ENCODE measurements at regions not wholly inside any gene's neighbourhood (a gene's known extent, or its start where the extent isn't known, plus 50 kb on each side); places are given as distances from the start of the nearest gene placed in this dataset.

- Histone ChIP-seq H3K9me3 (ENCODE audit: control insufficient read depth in 1 of 2, insufficient read depth in 1 of 2, low read length in 2 of 2) (no peaks in the 10 kb centered on the region), H3K4me3 (ENCODE audit: low read length) (no peak overlapping the region), H3K27me3 (ENCODE audit: control insufficient read depth in 1 of 2, insufficient read depth in 2 of 2, low read length in 2 of 2) (peaks cover 6 to 13% of the 10 kb centered on the region in 2 experiments), H3K36me3 (ENCODE audit: insufficient read depth, low read length) (no peaks in the 10 kb centered on the region), H3K27ac (ENCODE audit: low read depth in 1 of 2, low read length in 2 of 2) (no peak overlapping the region), H3K4me1 (ENCODE audit: insufficient read depth, low read length) (no peaks in the 10 kb centered on the region)
- H3K9me3 Mint-ChIP-seq, result no peaks in the 10 kb centered on the region
- H3K36me3 Mint-ChIP-seq (ENCODE audit: low read depth), result no peaks in the 10 kb centered on the region
- H3K27me3 Mint-ChIP-seq, result peaks cover 38% of the 10 kb centered on the region
- no peak overlapping the region for H3K4me3 Mint-ChIP-seq
- DNase-seq, result no peak
- no peaks in the 10 kb centered on the region for H3K4me1 Mint-ChIP-seq (ENCODE audit: low read depth)
- CTCF ChIA-PET, result no interaction called here
- POLR2A ChIA-PET, result no interaction called here
- H3K27ac Mint-ChIP-seq, result no peak overlapping the region
- no peak for ATAC-seq (ENCODE audit: poor library complexity)
- intact Hi-C loops (cut with DNase I, micrococcal nuclease), result no loop called here
- no peak for TF ChIP-seq CTCF (IDR thresholded peaks at IDR 0.05)
Measured at GRCh38 chr1:115201598-115201997, 112.3 kb upstream of the TSPAN2 start.

- no peaks in the 10 kb centered on the region for H3K9me3 ChIP-seq (ENCODE audit: control insufficient read depth in 1 of 2, insufficient read depth in 1 of 2, low read length in 2 of 2)
- Mint-ChIP-seq H3K27ac (no peak overlapping the region), H3K4me3 (no peak overlapping the region), H3K27me3 (peaks cover 46% of the 10 kb centered on the region), H3K36me3 (ENCODE audit: low read depth) (no peaks in the 10 kb centered on the region), H3K4me1 (ENCODE audit: low read depth) (no peaks in the 10 kb centered on the region), H3K9me3 (no peaks in the 10 kb centered on the region)
- CTCF ChIA-PET, result no interaction called here
- TF ChIP-seq CTCF (IDR thresholded peaks at IDR 0.05), result no peak
- H3K27ac ChIP-seq (ENCODE audit: low read depth in 1 of 2, low read length in 2 of 2), result no peak overlapping the region
- H3K36me3 ChIP-seq (ENCODE audit: insufficient read depth, low read length), result no peaks in the 10 kb centered on the region
- intact Hi-C loops (cut with DNase I, micrococcal nuclease), result no loop called here
- H3K4me3 ChIP-seq (ENCODE audit: low read length), result no peak overlapping the region
- ATAC-seq (ENCODE audit: poor library complexity) (no peak), DNase-seq (no peak)
- POLR2A ChIA-PET, result no interaction called here
- peaks cover 6 to 13% of the 10 kb centered on the region in 2 experiments for H3K27me3 ChIP-seq (ENCODE audit: control insufficient read depth in 1 of 2, insufficient read depth in 2 of 2, low read length in 2 of 2)
- no peaks in the 10 kb centered on the region for H3K4me1 ChIP-seq (ENCODE audit: insufficient read depth, low read length)
Measured at GRCh38 chr1:115199416-115200132, 110.3 kb upstream of the TSPAN2 start.

GRCh38 chr1:115198938-115199337 is 109.6 kb upstream of the TSPAN2 start:
- H3K4me1 Mint-ChIP-seq (ENCODE audit: low read depth), result no peaks in the 10 kb centered on the region
- H3K9me3 ChIP-seq (ENCODE audit: control insufficient read depth in 1 of 2, insufficient read depth in 1 of 2, low read length in 2 of 2), result no peaks in the 10 kb centered on the region
- no peaks in the 10 kb centered on the region for H3K36me3 Mint-ChIP-seq (ENCODE audit: low read depth)
- H3K4me3 Mint-ChIP-seq, result no peak overlapping the region
- intact Hi-C loops (cut with DNase I, micrococcal nuclease), result no loop called here
- no peak overlapping the region for H3K27ac ChIP-seq (ENCODE audit: low read depth in 1 of 2, low read length in 2 of 2)
- no peak overlapping the region for H3K27ac Mint-ChIP-seq
- ChIA-PET CTCF (no interaction called here), POLR2A (no interaction called here)
- no peaks in the 10 kb centered on the region for H3K9me3 Mint-ChIP-seq
- no peaks in the 10 kb centered on the region for H3K4me1 ChIP-seq (ENCODE audit: insufficient read depth, low read length)
- peaks cover 47% of the 10 kb centered on the region for H3K27me3 Mint-ChIP-seq
- H3K4me3 ChIP-seq (ENCODE audit: low read length), result no peak overlapping the region
- ATAC-seq (ENCODE audit: poor library complexity) (no peak), DNase-seq (no peak)
- no peak for TF ChIP-seq CTCF (IDR thresholded peaks at IDR 0.05)
- peaks cover 6 to 13% of the 10 kb centered on the region in 2 experiments for H3K27me3 ChIP-seq (ENCODE audit: control insufficient read depth in 1 of 2, insufficient read depth in 2 of 2, low read length in 2 of 2)
- no peaks in the 10 kb centered on the region for H3K36me3 ChIP-seq (ENCODE audit: insufficient read depth, low read length)

Measured in CD4-positive, alpha-beta T cell (primary cell).